HL-60 (cell line): ENCODE measurements at regions not wholly inside any gene's neighbourhood (a gene's known extent, or its start where the extent isn't known, plus 50 kb on each side); places are given as distances from the start of the nearest gene placed in this dataset.
"Not testable (repeated sequence)": the region's sequence is repeated elsewhere in the genome, so short reads cannot be mapped to it uniquely, and the experiment has no call there.

Experiments used
- POLR2AphosphoS5 ChIP-seq: IDR thresholded peaks from 2 replicates; pipeline ENCODE4 v1.6.1; 2012; ENCODE audit warnings: low read depth
- TF ChIP-seq, protein P1 (sequence below): IDR thresholded peaks from one replicate; pipeline ENCODE4 v1.5.1; 2011; ENCODE audit warnings: low read length, control low read depth, inconsistent platforms; ENCODE audit not compliant: insufficient read depth

DNA sequence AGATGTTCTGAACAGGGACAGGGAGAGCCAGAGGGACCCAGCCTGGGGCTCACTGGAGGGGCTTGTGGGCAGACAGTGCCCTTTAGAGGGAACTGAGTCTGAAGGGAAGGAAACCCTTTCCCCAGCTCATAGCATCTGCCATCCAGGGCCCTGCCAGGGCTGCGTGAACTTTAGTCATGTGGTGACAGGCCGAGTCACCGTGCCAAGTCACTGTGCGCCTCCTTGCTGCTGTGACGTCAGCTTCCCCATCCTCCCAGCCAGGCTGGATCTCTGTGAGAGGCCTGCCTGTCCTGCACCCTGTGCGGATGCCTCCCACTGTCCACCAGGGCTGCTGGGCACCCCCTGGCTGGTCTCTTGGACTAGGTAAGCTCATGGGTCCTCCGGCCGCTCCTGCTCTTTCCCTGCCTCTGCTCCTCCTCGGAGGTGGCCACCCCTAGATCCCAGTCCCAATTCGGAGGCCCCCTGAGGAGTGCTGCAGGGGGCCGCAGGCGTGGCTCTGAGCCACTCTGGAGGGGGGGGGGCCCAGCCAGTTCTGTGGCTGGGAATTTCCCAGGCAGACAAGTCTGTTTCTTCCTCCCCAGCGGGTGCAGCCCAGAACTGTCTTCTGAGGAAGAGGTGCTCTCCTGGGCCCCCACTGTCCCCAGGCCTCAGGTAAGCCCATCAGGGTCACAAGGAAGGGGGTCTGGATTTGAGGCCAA lies 3080.9 kb downstream of the RPIA start:
- TF ChIP-seq, protein P1, sequence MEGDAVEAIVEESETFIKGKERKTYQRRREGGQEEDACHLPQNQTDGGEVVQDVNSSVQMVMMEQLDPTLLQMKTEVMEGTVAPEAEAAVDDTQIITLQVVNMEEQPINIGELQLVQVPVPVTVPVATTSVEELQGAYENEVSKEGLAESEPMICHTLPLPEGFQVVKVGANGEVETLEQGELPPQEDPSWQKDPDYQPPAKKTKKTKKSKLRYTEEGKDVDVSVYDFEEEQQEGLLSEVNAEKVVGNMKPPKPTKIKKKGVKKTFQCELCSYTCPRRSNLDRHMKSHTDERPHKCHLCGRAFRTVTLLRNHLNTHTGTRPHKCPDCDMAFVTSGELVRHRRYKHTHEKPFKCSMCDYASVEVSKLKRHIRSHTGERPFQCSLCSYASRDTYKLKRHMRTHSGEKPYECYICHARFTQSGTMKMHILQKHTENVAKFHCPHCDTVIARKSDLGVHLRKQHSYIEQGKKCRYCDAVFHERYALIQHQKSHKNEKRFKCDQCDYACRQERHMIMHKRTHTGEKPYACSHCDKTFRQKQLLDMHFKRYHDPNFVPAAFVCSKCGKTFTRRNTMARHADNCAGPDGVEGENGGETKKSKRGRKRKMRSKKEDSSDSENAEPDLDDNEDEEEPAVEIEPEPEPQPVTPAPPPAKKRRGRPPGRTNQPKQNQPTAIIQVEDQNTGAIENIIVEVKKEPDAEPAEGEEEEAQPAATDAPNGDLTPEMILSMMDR, result not testable (repeated sequence)
- not testable (repeated sequence) for TF ChIP-seq POLR2AphosphoS5
